ENCODE measurements at regions not wholly inside any gene's neighbourhood (a gene's known extent, or its start where the extent isn't known, plus 50 kb on each side); places are given as distances from the start of the nearest gene placed in this dataset.
"Not testable (repeated sequence)": the region's sequence is repeated elsewhere in the genome, so short reads cannot be mapped to it uniquely, and the experiment has no call there.

- H3K27ac ChIP-seq, H3K4me3 ChIP-seq: not testable (repeated sequence)
Observed at GRCh38 chr1:145553795-145554194, 54.0 kb upstream of the GPR89A start.

GRCh38 chr1:145545055-145545454, 62.7 kb upstream of the GPR89A start:
- no peak overlapping the region for H3K4me3 ChIP-seq
- no peak overlapping the region for H3K27ac ChIP-seq

GRCh38 chr1:145541685-145542084, 66.1 kb upstream of the GPR89A start:
- peak overlapping the region in 2 of 21 experiments; percentile 7 to 50 for H3K27ac ChIP-seq
- H3K4me3 ChIP-seq = not testable (repeated sequence)

- peak overlapping the region in 2 of 21 experiments; percentile 7 to 50 for H3K27ac ChIP-seq
- not testable (repeated sequence) for H3K4me3 ChIP-seq
Observed at GRCh38 chr1:145541246-145541645, 66.5 kb upstream of the GPR89A start.

GRCh38 chr1:145538118-145538882, 69.5 kb upstream of the GPR89A start:
- H3K4me3 ChIP-seq = not testable (repeated sequence)
- peak overlapping the region in 2 of 21 experiments; percentile 3 to 22 for H3K27ac ChIP-seq

GRCh38 chr1:145537003-145537402, 70.8 kb upstream of the GPR89A start:
- not testable (repeated sequence) for H3K4me3 ChIP-seq, H3K27ac ChIP-seq

- H3K27ac ChIP-seq, H3K4me3 ChIP-seq: not testable (repeated sequence)
Observed at GRCh38 chr1:145535461-145535860, 72.3 kb upstream of the GPR89A start.

- peak overlapping the region in 3 of 21 experiments; percentile 5 to 51 (median 39) for H3K27ac ChIP-seq
- H3K4me3 ChIP-seq = not testable (repeated sequence)
Observed at GRCh38 chr1:145528068-145528564, 79.7 kb upstream of the GPR89A start.

GRCh38 chr1:145520159-145520558, 87.6 kb upstream of the GPR89A start:
- H3K4me3 ChIP-seq, H3K27ac ChIP-seq: not testable (repeated sequence)

GRCh38 chr1:145519302-145519701, 88.5 kb upstream of the GPR89A start:
- not testable (repeated sequence) for H3K4me3 ChIP-seq, H3K27ac ChIP-seq

GRCh38 chr1:145513017-145513416, 87.6 kb upstream of the NBPF20 start:
- H3K27ac ChIP-seq = not testable (repeated sequence)

GRCh38 chr1:145508053-145508452, 82.7 kb upstream of the NBPF20 start:
- not testable (repeated sequence) for H3K27ac ChIP-seq, H3K4me3 ChIP-seq

More at GRCh38 chr1:145513017-145513416, 87.6 kb upstream of the NBPF20 start:
- not testable (repeated sequence) for H3K4me3 ChIP-seq

GRCh38 chr1:145505663-145506647, 80.6 kb upstream of the NBPF20 start:
- H3K4me3 ChIP-seq = not testable (repeated sequence)

GRCh38 chr1:145504834-145505413, 79.5 kb upstream of the NBPF20 start:
- H3K4me3 ChIP-seq, H3K27ac ChIP-seq: not testable (repeated sequence)

More at GRCh38 chr1:145505663-145506647, 80.6 kb upstream of the NBPF20 start:
- H3K27ac ChIP-seq = not testable (repeated sequence)

GRCh38 chr1:145504310-145504709, 78.9 kb upstream of the NBPF20 start:
- H3K27ac ChIP-seq, H3K4me3 ChIP-seq: not testable (repeated sequence)

GRCh38 chr1:145500251-145500650, 74.8 kb upstream of the NBPF20 start:
- not testable (repeated sequence) for H3K4me3 ChIP-seq, H3K27ac ChIP-seq

- H3K4me3 ChIP-seq, H3K27ac ChIP-seq: not testable (repeated sequence)
Observed at GRCh38 chr1:145495077-145495871, 69.9 kb upstream of the NBPF20 start.

GRCh38 chr1:145488193-145488933, 63.0 kb upstream of the NBPF20 start:
- H3K27ac ChIP-seq = not testable (repeated sequence)
- H3K4me3 ChIP-seq = peak overlapping the region in 1 of 7 experiments; percentile 12

Data from skin epidermis (tissue), 12 donors.